GM12872 (cell line): ENCODE measurements at regions not wholly inside any gene's neighbourhood (a gene's known extent, or its start where the extent isn't known, plus 50 kb on each side); places are given as distances from the start of the nearest gene placed in this dataset.

Experiments
- TF ChIP-seq, protein P1 (sequence below): IDR thresholded peaks from 3 replicates; pipeline ENCODE4 v1.5.1; 2011; ENCODE audit warnings: low read depth, mild to moderate bottlenecking, low read length, moderate library complexity; ENCODE audit not compliant: insufficient read depth

DNA sequence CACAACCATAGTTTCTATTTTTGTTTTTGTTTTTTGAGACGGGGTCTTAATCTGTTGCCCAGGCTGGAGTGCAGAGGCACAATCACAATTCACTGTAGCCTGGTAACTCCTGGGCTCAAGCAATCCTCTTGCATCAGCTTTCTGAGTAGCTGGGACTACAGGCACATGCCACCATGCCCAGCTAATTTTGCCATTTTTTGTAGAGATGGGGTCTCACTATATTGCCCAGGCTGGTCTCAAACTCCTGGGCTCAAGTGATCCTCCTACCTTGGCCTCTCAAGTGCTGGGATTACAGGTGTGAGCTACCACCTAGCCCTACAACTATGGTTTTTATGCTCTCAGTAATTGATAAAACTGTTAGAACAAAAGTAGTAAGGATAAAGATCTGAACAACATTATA lies 147.5 kb upstream of the SHB start:
- TF ChIP-seq, protein P1, sequence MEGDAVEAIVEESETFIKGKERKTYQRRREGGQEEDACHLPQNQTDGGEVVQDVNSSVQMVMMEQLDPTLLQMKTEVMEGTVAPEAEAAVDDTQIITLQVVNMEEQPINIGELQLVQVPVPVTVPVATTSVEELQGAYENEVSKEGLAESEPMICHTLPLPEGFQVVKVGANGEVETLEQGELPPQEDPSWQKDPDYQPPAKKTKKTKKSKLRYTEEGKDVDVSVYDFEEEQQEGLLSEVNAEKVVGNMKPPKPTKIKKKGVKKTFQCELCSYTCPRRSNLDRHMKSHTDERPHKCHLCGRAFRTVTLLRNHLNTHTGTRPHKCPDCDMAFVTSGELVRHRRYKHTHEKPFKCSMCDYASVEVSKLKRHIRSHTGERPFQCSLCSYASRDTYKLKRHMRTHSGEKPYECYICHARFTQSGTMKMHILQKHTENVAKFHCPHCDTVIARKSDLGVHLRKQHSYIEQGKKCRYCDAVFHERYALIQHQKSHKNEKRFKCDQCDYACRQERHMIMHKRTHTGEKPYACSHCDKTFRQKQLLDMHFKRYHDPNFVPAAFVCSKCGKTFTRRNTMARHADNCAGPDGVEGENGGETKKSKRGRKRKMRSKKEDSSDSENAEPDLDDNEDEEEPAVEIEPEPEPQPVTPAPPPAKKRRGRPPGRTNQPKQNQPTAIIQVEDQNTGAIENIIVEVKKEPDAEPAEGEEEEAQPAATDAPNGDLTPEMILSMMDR = no peak

DNA sequence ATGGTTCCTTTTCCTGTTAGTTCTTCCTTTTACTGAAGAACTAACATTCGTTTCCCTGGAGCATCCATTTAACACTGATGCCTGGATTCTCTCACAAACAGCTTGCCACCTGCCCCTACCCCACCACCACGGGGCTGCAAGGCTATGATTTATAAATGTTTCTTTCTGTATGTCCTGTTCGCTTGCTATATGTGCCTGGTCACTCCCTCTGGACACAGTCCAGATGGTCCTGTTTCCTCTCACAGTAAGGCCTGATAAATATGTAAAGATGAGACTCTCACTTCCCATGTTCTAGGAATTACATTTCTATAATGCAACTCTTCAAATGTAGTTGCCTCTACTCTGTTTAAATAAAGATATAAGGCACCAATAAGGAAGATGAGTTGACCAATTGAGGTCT lies 146.4 kb upstream of the SHB start:
- TF ChIP-seq, protein P1 = no peak

DNA sequence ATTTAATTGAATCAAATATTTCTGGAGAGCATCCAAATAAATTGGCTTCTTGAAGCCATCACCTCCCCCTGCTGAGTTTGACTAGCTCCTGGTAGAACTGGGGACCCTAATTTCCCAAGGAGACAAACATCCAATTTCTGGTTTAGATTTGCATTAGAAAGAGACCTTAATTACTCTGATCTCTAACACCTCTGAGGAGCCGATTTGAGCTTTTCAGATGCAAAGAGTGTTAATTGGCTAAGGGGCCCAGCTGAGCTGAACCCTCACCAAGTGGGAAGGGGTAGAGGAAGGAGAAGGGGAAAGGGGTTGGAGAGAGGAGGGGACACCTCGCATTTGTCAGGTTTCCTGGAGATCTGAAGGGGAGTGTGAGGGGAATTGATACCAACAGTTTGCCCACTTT lies 145.4 kb upstream of the SHB start:
- TF ChIP-seq, protein P1 = no peak

DNA sequence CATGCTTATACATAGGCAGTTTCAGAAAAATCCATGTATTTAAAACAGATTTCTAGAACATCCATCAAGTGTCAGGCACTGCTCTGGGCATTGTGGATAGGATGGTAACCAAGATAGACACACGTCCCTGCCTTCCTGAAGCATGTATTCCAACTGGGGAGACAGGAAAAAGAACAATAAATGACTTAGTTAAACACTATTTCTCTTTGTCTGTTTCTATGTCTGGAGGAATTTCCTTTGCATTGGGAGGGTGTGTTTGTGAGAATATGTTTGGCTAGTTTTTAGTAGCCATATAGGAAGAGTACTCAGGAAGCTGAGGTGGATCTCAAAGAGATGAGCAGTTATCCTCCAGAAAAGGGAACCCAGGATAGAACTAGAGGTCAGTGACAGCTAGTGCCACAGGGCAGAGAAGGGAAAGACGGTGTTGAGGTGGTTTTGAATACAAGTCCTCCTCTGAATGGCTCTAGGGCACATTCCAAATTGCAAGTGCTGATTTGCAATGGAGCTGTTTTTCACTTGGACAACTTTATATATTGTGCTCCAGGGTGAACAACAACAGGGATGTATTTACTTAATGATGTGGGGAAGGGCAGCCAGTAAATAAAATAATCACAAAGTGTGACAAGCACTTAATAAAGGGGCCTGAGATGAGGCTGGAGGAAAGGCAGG lies 144.7 kb upstream of the SHB start:
- TF ChIP-seq, protein P1 = no peak

DNA sequence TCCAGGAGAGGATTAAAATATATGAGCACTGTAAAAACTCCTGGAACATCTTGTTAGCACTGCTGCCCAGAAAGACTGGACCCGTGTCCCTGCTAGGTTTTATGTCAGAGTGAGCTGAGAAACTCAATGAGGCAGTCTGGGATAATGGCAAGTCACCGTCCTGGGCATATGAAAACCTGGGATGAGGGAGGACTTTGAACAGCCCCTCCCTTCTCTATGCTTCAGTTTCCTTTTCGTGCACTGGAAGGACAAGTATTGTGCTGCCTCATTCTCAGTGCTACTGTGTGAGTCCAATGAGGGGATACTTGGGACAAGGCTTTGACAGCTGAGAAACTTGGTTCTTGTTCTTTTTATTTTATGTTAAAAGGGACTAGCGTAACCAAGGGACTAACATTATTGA lies 143.0 kb upstream of the SHB start:
- TF ChIP-seq, protein P1 = no peak

DNA sequence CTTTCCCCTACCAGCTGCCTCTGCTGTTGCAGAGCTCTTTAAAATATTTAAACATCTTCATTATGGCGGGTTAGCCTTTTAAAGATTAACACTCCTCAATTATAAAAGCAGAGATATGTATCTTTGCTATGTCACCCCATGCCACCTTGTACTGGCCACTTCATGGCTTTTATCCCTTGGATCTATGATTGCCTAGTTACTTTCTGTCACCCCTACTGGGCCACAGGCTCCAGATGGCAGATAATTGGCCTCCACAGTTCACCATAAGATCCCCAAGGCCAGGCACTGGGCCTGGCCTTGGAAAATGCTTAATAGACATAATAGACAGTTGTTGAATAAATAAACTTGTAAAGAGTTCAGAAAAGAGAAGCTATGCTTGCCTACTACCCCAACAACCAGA lies 142.0 kb upstream of the SHB start:
- TF ChIP-seq, protein P1 = no peak

DNA sequence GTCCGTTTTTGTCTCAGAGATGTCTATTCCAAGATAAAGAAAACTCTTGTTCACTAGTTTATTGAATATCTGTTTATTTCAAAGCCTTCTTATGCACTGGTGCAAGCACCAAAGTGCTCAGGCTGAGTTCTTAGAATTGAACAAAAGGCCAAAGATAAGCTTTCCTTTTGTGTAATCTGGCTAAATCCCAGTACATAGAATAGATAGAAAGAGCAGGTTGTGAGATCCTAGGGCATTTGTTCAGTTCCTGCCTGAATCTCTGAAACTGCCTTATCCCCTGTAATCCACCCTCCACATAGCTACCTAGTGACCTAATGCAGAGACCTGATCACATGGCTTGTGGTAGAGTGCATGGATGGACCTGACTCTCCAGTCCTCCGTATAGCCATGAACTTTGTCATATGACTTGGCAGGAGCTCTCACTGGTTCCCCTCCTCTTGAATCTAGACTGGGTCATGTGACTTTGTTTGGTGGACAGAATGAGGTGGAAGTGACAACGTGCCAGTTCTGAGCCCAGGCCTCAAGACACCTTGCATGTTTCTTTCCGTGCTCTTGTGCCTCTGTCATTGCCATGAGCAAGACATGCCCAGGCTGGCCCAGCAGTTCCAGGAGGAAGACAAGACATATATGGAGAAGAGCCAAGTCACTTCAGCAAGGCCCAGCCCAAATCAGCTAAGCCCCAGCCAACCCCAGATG lies 139.3 kb upstream of the SHB start:
- TF ChIP-seq, protein P1 = no peak
